Fibroblast of mammary gland (primary cell): ENCODE measurements at regions not wholly inside any gene's neighbourhood (a gene's known extent, or its start where the extent isn't known, plus 50 kb on each side); places are given as distances from the start of the nearest gene placed in this dataset.
"Not testable (repeated sequence)": the region's sequence is repeated elsewhere in the genome, so short reads cannot be mapped to it uniquely, and the experiment has no call there.

Experiments
- DNase-seq: peaks from one replicate; pipeline ENCODE4 v3.0.0-alpha.2; 2010; ENCODE audit warnings: low read depth
- H3K4me3 ChIP-seq: 2 replicates; pipeline ENCODE4 v1.5.1; 2011; ENCODE audit warnings: low read depth, mild to moderate bottlenecking, low read length, moderate library complexity; ENCODE audit not compliant: control insufficient read depth
- TF ChIP-seq, protein P1 (sequence below): conservative IDR thresholded peaks from 2 replicates; pipeline ENCODE4 v1.5.1; 2011; ENCODE audit warnings: low read depth, low read length, inconsistent platforms; ENCODE audit not compliant: control insufficient read depth, insufficient read depth

DNA sequence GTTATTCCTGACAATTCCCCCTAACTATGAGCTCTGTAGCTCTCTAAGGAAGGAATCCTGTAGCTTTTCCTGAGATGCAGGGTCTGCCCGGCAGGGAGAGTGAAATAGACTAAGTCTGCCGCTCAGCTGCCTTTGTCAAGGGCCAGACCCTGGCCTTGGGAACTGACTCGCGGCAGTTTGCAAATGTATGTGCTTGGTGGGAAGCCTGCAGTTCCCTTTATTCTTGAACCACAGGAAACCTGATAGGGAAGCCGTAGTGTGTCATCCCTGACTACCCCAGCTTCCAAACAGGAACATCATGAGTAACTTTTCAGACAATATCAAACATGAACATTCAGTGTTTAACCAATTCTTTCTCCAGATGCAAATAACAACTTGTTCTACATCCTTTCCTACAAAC is 78.7 kb upstream of the IFNGR1 start:
- TF ChIP-seq, protein P1, sequence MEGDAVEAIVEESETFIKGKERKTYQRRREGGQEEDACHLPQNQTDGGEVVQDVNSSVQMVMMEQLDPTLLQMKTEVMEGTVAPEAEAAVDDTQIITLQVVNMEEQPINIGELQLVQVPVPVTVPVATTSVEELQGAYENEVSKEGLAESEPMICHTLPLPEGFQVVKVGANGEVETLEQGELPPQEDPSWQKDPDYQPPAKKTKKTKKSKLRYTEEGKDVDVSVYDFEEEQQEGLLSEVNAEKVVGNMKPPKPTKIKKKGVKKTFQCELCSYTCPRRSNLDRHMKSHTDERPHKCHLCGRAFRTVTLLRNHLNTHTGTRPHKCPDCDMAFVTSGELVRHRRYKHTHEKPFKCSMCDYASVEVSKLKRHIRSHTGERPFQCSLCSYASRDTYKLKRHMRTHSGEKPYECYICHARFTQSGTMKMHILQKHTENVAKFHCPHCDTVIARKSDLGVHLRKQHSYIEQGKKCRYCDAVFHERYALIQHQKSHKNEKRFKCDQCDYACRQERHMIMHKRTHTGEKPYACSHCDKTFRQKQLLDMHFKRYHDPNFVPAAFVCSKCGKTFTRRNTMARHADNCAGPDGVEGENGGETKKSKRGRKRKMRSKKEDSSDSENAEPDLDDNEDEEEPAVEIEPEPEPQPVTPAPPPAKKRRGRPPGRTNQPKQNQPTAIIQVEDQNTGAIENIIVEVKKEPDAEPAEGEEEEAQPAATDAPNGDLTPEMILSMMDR, result no peak
- peak; percentile 58 for DNase-seq
- no peak overlapping the region for H3K4me3 ChIP-seq

GRCh38 chr6:137292326-137292725 is 73.1 kb upstream of the IFNGR1 start:
- H3K4me3 ChIP-seq, DNase-seq: not testable (repeated sequence)

DNA sequence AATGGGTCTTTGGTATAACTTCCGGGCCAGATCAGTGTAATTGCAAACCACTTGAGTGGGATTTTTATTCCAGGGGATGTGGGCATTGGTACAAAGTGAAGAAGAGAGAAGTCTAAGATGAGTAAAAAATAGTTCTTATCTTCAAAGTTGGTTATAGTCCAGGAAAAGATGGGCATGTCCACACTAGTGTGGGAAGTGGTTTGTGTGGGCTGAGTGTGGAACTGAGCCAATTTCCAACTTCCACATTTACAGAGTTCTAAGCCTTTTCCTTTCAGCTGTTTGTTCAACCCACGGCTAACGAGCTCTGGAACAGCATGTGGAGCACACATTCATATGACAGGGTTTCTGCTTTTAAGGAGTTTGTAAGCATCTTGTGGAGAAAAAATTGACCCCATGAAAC is 72.3 kb upstream of the IFNGR1 start:
- TF ChIP-seq, protein P1, result no peak
- DNase-seq, result peak; percentile 74

DNA sequence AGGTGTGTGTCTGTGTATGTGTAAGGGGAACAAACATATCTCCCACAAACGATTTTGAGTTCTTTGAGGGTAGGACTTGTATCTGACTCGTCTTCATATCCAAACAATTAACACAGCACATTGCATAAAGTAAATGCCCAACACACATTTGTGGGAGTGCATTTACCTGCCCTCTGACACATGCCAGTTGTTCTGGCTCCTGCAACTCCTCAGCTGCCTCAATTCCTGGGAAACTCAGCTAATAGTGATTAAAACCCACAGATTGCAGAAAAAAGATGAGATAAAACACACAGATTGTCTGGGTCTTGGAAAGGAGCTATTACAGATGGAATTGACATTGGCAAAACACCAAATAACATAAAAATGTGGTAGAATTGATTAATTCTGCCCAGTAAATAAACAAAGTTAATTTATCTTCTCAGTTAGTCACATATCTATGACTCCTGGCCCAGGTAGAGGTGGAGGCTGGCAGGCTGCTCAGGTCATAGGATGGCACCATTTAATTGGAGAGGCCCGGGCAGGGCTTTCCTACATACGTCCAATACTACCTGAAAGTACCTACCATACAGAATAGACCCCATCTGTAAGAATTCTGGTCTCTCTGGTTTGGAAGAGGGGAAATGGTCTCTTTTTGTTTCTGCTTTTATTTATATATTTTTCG is 71.5 kb upstream of the IFNGR1 start:
- no peak for DNase-seq
- TF ChIP-seq, protein P1, result no peak
- H3K4me3 ChIP-seq, result no peak overlapping the region

More for the DNA sequence above, 72.3 kb upstream of the IFNGR1 start:
- H3K4me3 ChIP-seq, result no peak overlapping the region

GRCh38 chr6:137286916-137287315 is 67.7 kb upstream of the IFNGR1 start:
- DNase-seq, result peak; percentile 20
- TF ChIP-seq, protein P1, result no peak
- no peak overlapping the region for H3K4me3 ChIP-seq

DNA sequence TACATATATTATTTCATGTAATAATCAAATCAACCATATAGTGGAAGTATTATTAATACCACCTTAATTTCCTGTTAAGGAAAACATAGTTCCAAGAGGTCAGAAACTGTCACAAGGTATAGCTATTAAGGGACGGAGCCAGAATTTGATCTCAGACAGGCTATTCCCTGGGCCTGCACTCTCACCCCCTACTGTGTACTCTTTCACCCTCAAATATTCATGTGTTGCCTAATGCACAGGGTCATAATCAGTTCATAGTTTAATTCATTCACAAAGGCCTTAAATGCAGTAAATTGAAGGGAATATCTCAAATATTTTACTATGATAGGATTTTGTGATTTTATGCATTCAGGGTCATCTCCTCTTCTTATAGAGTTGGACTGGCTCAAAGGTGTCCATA is 67.2 kb upstream of the IFNGR1 start:
- TF ChIP-seq, protein P1, result no peak
- no peak for DNase-seq
- H3K4me3 ChIP-seq, result no peak overlapping the region

DNA sequence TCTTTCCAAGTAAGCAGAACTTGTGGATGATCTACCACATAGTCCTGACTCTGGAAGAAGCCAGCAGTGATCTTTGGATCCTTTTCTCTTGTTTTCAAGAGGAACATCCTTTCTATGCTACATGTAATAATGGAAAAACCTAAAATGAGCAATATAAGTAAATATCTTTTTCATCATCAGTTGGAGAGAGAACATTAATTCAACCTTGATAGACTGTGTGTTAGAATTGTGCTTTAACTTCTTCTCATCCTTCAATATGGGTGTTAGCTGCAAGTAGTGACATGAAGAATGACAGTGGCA is 65.6 kb upstream of the IFNGR1 start:
- DNase-seq, result no peak
- H3K4me3 ChIP-seq, result no peak overlapping the region
- TF ChIP-seq, protein P1, result no peak
